AG04450 (cell line): ENCODE measurements at regions not wholly inside any gene's neighbourhood (a gene's known extent, or its start where the extent isn't known, plus 50 kb on each side); places are given as distances from the start of the nearest gene placed in this dataset.

Source experiments
- CTCF ChIA-PET: fragments of 300-600, 350-600 bp; formaldehyde crosslinking; extraction: SDS; loops from one replicate; lab custom pipeline; 2022; ENCODE audit warnings: antibody characterized with exemption, inconsistent platforms; lab: Charles Lee
- POLR2A ChIA-PET: fragments of 350-600 bp; formaldehyde crosslinking; extraction: SDS; loops from one replicate; lab custom pipeline; 2021; ENCODE audit warnings: antibody characterized with exemption, inconsistent platforms; lab: Yijun Ruan, JAX
- DNase-seq: peaks from one replicate; pipeline ENCODE4 v3.0.0-alpha.2; 2011; ENCODE audit warnings: low read depth, low spot score
- H3K27ac ChIP-seq: one replicate; pipeline ENCODE4 v1.5.1; 2012; ENCODE audit warnings: low read depth, low read length, control low read depth
- H3K27me3 ChIP-seq: one replicate; pipeline ENCODE4 v1.6.0; 2012; ENCODE audit warnings: low read length; ENCODE audit not compliant: control insufficient read depth, insufficient read depth
- H3K4me3 ChIP-seq: 2 replicates; pipeline ENCODE4 v1.5.1; 2011; ENCODE audit warnings: mild to moderate bottlenecking, low read depth, low read length, control low read depth
- H3K9me3 ChIP-seq: 2 replicates; pipeline ENCODE4 v1.5.1; 2012; ENCODE audit warnings: low read length; ENCODE audit not compliant: control insufficient read depth, insufficient read depth
- TF ChIP-seq, protein P1 (sequence below): IDR thresholded peaks from 2 replicates; pipeline ENCODE4 v1.5.1; 2011; ENCODE audit warnings: low read depth, low read length, control low read depth, inconsistent platforms

DNA sequence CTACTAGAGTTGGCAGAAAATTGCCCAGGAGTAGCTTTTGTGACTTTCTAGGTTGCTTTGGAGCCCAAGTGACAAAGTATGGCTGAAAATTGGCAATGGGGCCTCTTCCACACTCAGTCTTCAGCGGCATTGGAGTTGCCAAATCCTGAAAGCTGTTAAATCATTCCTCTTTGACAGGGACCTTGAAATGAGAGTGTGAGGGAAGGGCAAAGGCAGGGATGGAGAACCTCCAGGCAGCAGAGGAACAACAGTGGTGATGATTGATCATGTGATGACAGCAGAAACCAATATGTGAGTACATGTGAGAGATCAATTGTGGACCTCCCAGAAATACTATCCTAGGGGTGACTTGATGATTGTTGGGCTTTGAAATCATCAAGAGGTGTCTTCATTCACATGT, 393.9 kb downstream of the KIF16B start:
- H3K9me3 ChIP-seq: no peaks in the 10 kb centered on the region
- DNase-seq: no peak
- no peak overlapping the region for H3K4me3 ChIP-seq
- TF ChIP-seq, protein P1, sequence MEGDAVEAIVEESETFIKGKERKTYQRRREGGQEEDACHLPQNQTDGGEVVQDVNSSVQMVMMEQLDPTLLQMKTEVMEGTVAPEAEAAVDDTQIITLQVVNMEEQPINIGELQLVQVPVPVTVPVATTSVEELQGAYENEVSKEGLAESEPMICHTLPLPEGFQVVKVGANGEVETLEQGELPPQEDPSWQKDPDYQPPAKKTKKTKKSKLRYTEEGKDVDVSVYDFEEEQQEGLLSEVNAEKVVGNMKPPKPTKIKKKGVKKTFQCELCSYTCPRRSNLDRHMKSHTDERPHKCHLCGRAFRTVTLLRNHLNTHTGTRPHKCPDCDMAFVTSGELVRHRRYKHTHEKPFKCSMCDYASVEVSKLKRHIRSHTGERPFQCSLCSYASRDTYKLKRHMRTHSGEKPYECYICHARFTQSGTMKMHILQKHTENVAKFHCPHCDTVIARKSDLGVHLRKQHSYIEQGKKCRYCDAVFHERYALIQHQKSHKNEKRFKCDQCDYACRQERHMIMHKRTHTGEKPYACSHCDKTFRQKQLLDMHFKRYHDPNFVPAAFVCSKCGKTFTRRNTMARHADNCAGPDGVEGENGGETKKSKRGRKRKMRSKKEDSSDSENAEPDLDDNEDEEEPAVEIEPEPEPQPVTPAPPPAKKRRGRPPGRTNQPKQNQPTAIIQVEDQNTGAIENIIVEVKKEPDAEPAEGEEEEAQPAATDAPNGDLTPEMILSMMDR: no peak
- H3K27me3 ChIP-seq: no peaks in the 10 kb centered on the region
- H3K27ac ChIP-seq: no peak overlapping the region
- POLR2A ChIA-PET: no interaction called here
- CTCF ChIA-PET: no interaction called here

DNA sequence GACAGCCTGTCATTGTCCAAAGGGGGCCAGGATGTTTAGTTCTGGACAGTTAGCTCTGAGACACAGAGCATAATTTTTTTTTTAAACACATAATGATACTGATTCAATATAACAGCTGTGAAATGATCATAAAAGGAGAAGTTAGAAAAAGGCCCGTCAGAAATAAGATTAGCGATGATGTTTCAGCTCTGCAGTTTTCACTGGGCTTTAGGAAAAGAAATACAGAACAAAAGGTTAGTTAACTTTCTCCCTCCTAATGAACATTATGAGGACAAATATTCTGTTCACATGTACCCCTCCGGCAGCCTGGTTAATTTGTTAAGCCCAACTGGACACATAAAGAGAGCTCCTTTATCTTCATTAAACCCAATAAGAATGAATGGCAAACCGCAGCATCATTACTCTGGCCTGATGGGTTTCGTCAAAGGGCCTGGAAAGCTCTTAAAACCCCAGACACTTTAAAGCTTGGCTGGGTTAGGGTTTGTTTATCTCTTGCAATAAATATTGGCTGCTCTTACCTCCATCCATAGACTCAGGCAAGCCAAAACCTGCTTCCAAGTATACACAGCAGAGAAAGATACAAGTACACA, 394.6 kb downstream of the KIF16B start:
- POLR2A ChIA-PET: no interaction called here
- CTCF ChIA-PET: no interaction called here
- H3K27ac ChIP-seq: no peak overlapping the region

DNA sequence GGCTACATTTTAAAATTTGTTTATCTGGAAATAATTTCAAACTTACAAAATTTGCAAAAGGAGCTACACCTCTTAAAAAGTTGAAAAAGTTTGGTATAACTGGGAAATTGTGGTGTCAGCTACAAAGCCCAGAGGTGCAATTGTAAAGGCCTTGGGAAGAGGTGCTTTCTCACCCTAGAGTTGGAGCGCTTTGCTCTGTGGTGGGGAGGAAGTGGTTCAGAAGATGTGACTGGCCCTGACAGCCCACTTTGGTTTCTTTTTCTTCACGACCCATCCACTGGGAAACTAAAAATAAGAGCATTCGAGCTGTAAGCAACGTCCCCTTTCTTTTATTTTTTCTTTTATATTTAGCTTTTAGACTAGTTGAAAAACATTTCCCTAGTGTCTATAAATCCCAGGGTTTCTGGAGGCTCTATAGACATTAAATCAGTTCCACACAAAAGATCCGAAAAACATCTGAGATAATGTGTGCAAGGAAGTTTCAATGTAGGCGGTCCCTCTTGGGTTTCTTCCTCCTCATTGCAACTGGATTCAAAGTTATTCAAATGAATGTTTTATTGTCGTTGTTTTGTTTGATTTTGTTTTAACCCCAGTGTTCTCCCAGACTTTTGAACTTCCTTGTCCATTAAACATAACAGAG, 397.8 kb downstream of the KIF16B start:
- Histone ChIP-seq H3K27me3 (no peaks in the 10 kb centered on the region), H3K27ac (no peak overlapping the region), H3K9me3 (no peaks in the 10 kb centered on the region; the same call in 1 of the 2 replicates), H3K4me3 (no peak overlapping the region)
- TF ChIP-seq, protein P1: no peak
- ChIA-PET POLR2A (no interaction called here), CTCF (interaction anchor here (1.5 kb wide), 1 partner anchor 300 kb away, joined by 4 read pairs; no protein-coding TSS in a partner anchor)
- no peak for DNase-seq

More for the DNA sequence above, 394.6 kb downstream of the KIF16B start:
- TF ChIP-seq, protein P1: no peak
- no peak overlapping the region for H3K4me3 ChIP-seq
- no peaks in the 10 kb centered on the region for H3K9me3 ChIP-seq
- H3K27me3 ChIP-seq: no peaks in the 10 kb centered on the region
- DNase-seq: no peak

DNA sequence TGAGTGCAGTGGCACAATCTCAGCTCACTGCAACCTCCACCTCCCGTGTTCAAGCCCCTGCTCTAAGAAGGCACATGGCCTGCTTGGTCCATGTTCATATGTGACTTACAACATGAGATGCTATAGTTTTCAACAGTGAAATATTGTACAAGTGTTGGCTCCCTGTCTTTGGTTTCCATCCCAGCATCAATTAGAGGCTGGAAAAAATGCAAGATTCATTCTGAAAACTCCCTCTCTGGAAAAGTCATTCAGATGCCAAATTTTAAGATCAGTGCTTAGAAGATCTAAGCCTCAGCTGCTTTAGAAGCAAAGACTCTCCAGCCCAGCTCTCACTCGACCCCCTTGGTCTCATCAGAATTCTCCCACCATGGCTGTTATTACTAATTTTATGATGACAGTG, 398.9 kb downstream of the KIF16B start:
- H3K27me3 ChIP-seq: no peaks in the 10 kb centered on the region
- ChIA-PET POLR2A (no interaction called here), CTCF (interaction anchor here (1.5 kb wide), 1 partner anchor 302 kb away, joined by 4 read pairs; no protein-coding TSS in a partner anchor)

DNA sequence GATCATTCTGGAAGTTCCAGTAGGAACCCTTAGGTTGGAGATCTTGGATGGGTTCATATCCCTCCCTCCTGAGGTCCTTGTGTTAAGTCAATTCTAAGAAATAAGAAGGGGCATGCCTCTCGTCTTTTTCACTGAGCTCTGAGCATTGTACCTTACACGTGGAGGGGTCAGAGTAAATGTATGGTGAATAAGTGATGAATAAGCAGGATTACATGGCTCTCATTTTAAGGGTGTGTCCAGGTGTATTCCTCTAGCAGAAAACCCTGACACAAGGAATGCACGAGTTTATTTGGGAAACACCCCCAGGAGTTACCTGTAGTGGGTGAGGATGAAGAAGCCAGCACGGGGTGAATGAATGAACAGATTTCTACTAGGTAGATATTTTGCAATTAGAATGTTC, 400.2 kb downstream of the KIF16B start:
- Histone ChIP-seq H3K27ac (no peak overlapping the region), H3K27me3 (no peaks in the 10 kb centered on the region), H3K9me3 (no peaks in the 10 kb centered on the region; the same call in 1 of the 2 replicates), H3K4me3 (no peak overlapping the region)
- DNase-seq: no peak
- TF ChIP-seq, protein P1: no peak
- POLR2A ChIA-PET: no interaction called here
- CTCF ChIA-PET: no interaction called here

More for the DNA sequence above, 398.9 kb downstream of the KIF16B start:
- DNase-seq: no peak
- no peak overlapping the region for H3K4me3 ChIP-seq
- TF ChIP-seq, protein P1: no peak
- no peaks in the 10 kb centered on the region; the same call in 1 of the 2 replicates for H3K9me3 ChIP-seq
- H3K27ac ChIP-seq: no peak overlapping the region
